ENCODE measurements at regions not wholly inside any gene's neighbourhood (a gene's known extent, or its start where the extent isn't known, plus 50 kb on each side); places are given as distances from the start of the nearest gene placed in this dataset.
A peak's percentile ranks its signal among the peaks of the same experiment; 100 is the strongest.
"Not testable (repeated sequence)": the region's sequence is repeated elsewhere in the genome, so short reads cannot be mapped to it uniquely, and the experiment has no call there.

- Histone ChIP-seq H3K27ac (no peak overlapping the region), H3K27me3 (ENCODE audit: insufficient read depth in 3 of 3, low read length in 2 of 3) (no peaks in the 10 kb centered on the region), H3K4me3 (no peak overlapping the region), H3K9me3 (no peaks in the 10 kb centered on the region), H3K4me1 (no peaks in the 10 kb centered on the region), H3K36me3 (ENCODE audit: insufficient read depth in 1 of 2, low read depth in 1 of 2) (no peaks in the 10 kb centered on the region)
- DNase-seq (no peak), ATAC-seq (no peak)
- no peak for TF ChIP-seq CTCF (IDR thresholded peaks at IDR 0.05)
- intact Hi-C loops (cut with DNase I): no loop called here
- WGBS, 3 donors: 71% methylated on average over 5 of the region's 5 CpGs
Observed at GRCh38 chr7:80302078-80302477, 167.4 kb downstream of the GNAI1 start.

DNA sequence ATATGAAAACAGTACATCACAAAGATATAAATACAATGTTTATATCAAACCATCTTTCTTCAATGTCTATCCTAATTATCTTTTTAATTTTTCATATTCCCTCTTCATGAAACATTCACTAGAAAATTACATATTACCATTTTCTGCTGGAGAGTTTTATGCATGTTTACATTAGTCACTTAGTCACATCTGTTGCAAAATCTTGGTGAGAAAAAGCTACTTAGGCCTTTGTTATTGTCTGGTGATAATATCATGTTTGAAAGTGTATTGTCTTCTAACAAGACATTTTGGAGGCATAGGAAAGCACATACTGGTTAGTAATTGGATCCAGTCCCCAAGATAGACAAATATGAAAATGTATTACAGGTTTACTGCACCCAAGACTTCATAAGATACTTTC, 163.6 kb downstream of the GNAI1 start:
- DNase-seq (no peak), ATAC-seq (no peak)
- intact Hi-C loops (cut with DNase I): no loop called here
- H3K4me1 ChIP-seq: no peaks in the 10 kb centered on the region
- no peak for TF ChIP-seq CTCF (IDR thresholded peaks at IDR 0.05)
- no peaks in the 10 kb centered on the region for H3K9me3 ChIP-seq
- no peak overlapping the region for H3K27ac ChIP-seq
- H3K27me3 ChIP-seq (ENCODE audit: insufficient read depth in 3 of 3, low read length in 2 of 3): no peaks in the 10 kb centered on the region
- no peak overlapping the region for H3K4me3 ChIP-seq
- no peaks in the 10 kb centered on the region for H3K36me3 ChIP-seq (ENCODE audit: insufficient read depth in 1 of 2, low read depth in 1 of 2)

DNA sequence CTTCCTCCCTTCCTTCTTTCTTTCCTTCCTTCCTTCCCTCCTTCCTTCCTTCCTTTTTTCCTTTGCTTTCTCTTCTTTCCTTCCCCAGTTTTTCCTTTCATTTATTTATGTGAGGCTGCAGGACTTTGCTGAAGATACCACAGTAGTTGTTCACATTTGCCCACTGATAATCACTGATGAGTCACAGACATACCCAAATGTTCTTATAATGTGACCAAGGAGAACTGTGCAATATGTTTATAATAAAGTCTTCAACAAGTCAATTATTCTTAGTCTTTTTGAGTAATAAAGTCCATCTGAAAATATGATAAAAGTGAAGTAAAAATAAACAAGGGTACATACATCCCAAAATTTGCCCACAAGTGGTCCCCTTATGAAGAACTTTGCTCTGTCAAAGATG, 159.7 kb downstream of the GNAI1 start:
- no peak overlapping the region for H3K27ac ChIP-seq
- H3K36me3 ChIP-seq (ENCODE audit: insufficient read depth in 1 of 2, low read depth in 1 of 2): no peaks in the 10 kb centered on the region
- H3K9me3 ChIP-seq: no peaks in the 10 kb centered on the region
- intact Hi-C loops (cut with DNase I): no loop called here
- H3K4me1 ChIP-seq: no peaks in the 10 kb centered on the region
- H3K4me3 ChIP-seq: no peak overlapping the region
- DNase-seq (no peak), ATAC-seq (no peak)
- TF ChIP-seq CTCF (IDR thresholded peaks at IDR 0.05): no peak
- no peaks in the 10 kb centered on the region for H3K27me3 ChIP-seq (ENCODE audit: insufficient read depth in 3 of 3, low read length in 2 of 3)

- ATAC-seq; H3K36me3 ChIP-seq (ENCODE audit: insufficient read depth in 1 of 2, low read depth in 1 of 2); H3K27ac ChIP-seq; intact Hi-C loops (cut with DNase I); DNase-seq; H3K4me1 ChIP-seq; H3K27me3 ChIP-seq (ENCODE audit: insufficient read depth in 3 of 3, low read length in 2 of 3); H3K4me3 ChIP-seq; H3K9me3 ChIP-seq: not testable (repeated sequence)
- 64 to 81% (median 64%) methylated on average over 3 of the region's 3 CpGs for WGBS, 3 donors
Observed at GRCh38 chr7:80292634-80293033, 158.0 kb downstream of the GNAI1 start.

- Histone ChIP-seq H3K36me3 (ENCODE audit: insufficient read depth in 1 of 2, low read depth in 1 of 2) (no peaks in the 10 kb centered on the region), H3K27me3 (ENCODE audit: insufficient read depth in 3 of 3, low read length in 2 of 3) (no peaks in the 10 kb centered on the region), H3K9me3 (no peaks in the 10 kb centered on the region), H3K27ac (no peak overlapping the region), H3K4me3 (no peak overlapping the region), H3K4me1 (no peaks in the 10 kb centered on the region)
- WGBS, 3 donors: 69 to 75% (median 72%) methylated on average over 4 of the region's 4 CpGs
- DNase-seq (no peak), ATAC-seq (no peak)
- intact Hi-C loops (cut with DNase I): loop anchor here in 1 of 2 donors (10.0 kb wide), 1 partner anchor 224 kb away; no protein-coding TSS in a partner anchor
- TF ChIP-seq CTCF (IDR thresholded peaks at IDR 0.05): peak; percentile 18
Observed at GRCh38 chr7:80288175-80289122, 153.8 kb downstream of the GNAI1 start.

Measured in psoas muscle (tissue), 7 donors.